ENCODE measurements at regions not wholly inside any gene's neighbourhood (a gene's known extent, or its start where the extent isn't known, plus 50 kb on each side); places are given as distances from the start of the nearest gene placed in this dataset.

DNA sequence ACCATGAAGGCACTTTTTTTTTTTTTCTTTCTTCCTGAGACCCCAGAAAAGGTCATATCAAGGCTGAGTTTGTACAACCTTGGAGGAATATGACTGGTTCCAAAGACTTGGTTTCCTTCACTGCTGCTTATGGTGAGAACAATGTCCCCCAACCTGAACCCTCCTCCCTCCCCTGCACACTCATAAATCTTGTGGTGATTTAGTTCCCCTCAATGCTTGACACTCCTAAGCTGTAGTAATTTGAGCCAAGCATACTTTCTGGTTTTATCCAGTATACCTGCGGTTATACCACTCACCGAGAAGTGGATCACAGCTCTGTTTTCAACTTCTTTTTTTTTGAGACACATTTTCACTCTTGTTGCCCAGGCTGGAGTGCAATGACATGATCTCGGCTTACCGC is 149.9 kb upstream of the KLF4 start:
- TF ChIP-seq, protein P1, sequence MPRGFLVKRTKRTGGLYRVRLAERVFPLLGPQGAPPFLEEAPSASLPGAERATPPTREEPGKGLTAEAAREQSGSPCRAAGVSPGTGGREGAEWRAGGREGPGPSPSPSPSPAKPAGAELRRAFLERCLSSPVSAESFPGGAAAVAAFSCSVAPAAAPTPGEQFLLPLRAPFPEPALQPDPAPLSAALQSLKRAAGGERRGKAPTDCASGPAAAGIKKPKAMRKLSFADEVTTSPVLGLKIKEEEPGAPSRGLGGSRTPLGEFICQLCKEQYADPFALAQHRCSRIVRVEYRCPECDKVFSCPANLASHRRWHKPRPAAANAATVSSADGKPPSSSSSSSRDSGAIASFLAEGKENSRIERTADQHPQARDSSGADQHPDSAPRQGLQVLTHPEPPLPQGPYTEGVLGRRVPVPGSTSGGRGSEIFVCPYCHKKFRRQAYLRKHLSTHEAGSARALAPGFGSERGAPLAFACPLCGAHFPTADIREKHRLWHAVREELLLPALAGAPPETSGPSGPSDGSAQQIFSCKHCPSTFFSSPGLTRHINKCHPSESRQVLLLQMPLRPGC (tag by site-specific recombination; IDR thresholded peaks at IDR 0.05), result no peak
- TF ChIP-seq ZNF544 (tag by site-specific recombination; IDR thresholded peaks at IDR 0.05) (no peak), ZNF677 (tag by site-specific recombination; IDR thresholded peaks at IDR 0.05) (no peak), ZNF626 (tag by site-specific recombination; IDR thresholded peaks at IDR 0.05) (no peak)
- TF ChIP-seq, protein P2, sequence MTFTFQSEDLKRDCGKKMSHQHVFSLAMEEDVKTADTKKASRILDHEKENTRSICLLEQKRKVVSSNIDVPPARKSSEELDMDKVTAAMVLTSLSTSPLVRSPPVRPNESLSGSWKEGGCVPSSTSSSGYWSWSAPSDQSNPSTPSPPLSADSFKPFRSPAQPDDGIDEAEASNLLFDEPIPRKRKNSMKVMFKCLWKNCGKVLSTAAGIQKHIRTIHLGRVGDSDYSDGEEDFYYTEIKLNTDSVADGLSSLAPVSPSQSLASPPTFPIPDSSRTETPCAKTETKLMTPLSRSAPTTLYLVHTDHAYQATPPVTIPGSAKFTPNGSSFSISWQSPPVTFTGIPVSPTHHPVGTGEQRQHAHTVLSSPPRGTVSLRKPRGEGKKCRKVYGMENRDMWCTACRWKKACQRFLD (tag by site-specific recombination; IDR thresholded peaks at IDR 0.05), result no peak
- POLR2A ChIA-PET, result no interaction called here
- Histone ChIP-seq H3K4me1 (ENCODE audit: control insufficient read depth, insufficient read depth, low read length) (peaks cover 3% of the 10 kb centered on the region; the same call in 1 of the 2 replicates), H3K36me3 (ENCODE audit: control insufficient read depth in 2 of 2, insufficient read depth in 1 of 2, low read length in 2 of 2) (no peaks in the 10 kb centered on the region), H3K4me3 (ENCODE audit: low read depth, low read length) (no peak overlapping the region), H3K9me3 (ENCODE audit: control insufficient read depth, insufficient read depth, low read depth, low read length) (no peaks in the 10 kb centered on the region), H3K27ac (ENCODE audit: extremely low read depth, low read depth, low read length) (no peak overlapping the region)
- CTCF ChIA-PET, result no interaction called here

DNA sequence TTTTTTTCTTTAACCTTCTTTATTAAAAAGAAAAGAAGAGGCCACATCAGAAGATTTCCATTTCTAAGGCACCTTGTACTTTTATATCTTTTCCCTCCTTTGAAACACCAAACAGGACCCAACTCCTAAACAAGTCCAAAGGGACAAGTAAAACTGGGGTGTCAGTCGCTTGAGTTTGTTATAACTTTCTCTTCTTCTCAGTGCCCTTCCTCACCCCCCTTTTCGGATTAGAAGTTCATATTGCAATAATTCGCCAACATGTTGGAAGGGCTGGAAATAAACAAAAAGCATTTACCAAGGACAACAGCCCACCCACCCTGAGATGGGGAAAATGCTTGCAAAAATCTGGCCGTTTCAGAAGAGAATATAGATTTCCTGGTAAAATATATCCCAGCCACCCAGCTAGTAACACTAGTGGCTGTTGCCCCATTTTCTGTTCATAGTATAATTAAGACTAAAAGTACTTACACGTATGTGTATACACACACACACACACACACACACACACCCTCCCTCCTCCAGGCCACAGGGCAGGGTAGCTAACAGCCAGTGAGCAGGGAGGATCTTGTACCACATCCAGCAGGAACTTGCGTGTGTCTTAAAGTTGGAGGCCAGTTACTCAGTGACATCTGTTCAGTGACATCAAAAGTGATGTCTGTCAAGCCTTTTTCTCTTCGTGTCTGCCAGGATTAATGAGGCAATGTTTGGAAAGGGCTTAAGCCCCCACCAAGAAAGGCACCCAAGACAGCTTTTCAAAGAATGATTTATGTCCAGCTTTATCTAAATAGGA is 149.1 kb upstream of the KLF4 start:
- ChIA-PET CTCF (interaction anchor here (0.8 kb wide), 1 partner anchor 28 kb away, joined by 3 read pairs; no protein-coding TSS in a partner anchor), POLR2A (no interaction called here)
- no peaks in the 10 kb centered on the region for H3K36me3 ChIP-seq (ENCODE audit: control insufficient read depth in 2 of 2, insufficient read depth in 1 of 2, low read length in 2 of 2)
- H3K4me3 ChIP-seq (ENCODE audit: low read depth, low read length), result no peak overlapping the region
- no peak overlapping the region for H3K27ac ChIP-seq (ENCODE audit: extremely low read depth, low read depth, low read length)
- TF ChIP-seq ZNF629 (tag by site-specific recombination; IDR thresholded peaks at IDR 0.05) (0 out of 2 replicates have a peak, but pooled peaks have one; percentile 19), RBAK (tag by site-specific recombination; IDR thresholded peaks at IDR 0.05) (no peak)
- TF ChIP-seq, protein P3, sequence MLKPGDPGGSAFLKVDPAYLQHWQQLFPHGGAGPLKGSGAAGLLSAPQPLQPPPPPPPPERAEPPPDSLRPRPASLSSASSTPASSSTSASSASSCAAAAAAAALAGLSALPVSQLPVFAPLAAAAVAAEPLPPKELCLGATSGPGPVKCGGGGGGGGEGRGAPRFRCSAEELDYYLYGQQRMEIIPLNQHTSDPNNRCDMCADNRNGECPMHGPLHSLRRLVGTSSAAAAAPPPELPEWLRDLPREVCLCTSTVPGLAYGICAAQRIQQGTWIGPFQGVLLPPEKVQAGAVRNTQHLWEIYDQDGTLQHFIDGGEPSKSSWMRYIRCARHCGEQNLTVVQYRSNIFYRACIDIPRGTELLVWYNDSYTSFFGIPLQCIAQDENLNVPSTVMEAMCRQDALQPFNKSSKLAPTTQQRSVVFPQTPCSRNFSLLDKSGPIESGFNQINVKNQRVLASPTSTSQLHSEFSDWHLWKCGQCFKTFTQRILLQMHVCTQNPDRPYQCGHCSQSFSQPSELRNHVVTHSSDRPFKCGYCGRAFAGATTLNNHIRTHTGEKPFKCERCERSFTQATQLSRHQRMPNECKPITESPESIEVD (tag by site-specific recombination; IDR thresholded peaks at IDR 0.05), result peak; percentile 23; the same call in 1 of the 2 replicates
- H3K9me3 ChIP-seq (ENCODE audit: control insufficient read depth, insufficient read depth, low read depth, low read length), result no peaks in the 10 kb centered on the region
- H3K4me1 ChIP-seq (ENCODE audit: control insufficient read depth, insufficient read depth, low read length), result peaks cover 3% of the 10 kb centered on the region; the same call in 1 of the 2 replicates

DNA sequence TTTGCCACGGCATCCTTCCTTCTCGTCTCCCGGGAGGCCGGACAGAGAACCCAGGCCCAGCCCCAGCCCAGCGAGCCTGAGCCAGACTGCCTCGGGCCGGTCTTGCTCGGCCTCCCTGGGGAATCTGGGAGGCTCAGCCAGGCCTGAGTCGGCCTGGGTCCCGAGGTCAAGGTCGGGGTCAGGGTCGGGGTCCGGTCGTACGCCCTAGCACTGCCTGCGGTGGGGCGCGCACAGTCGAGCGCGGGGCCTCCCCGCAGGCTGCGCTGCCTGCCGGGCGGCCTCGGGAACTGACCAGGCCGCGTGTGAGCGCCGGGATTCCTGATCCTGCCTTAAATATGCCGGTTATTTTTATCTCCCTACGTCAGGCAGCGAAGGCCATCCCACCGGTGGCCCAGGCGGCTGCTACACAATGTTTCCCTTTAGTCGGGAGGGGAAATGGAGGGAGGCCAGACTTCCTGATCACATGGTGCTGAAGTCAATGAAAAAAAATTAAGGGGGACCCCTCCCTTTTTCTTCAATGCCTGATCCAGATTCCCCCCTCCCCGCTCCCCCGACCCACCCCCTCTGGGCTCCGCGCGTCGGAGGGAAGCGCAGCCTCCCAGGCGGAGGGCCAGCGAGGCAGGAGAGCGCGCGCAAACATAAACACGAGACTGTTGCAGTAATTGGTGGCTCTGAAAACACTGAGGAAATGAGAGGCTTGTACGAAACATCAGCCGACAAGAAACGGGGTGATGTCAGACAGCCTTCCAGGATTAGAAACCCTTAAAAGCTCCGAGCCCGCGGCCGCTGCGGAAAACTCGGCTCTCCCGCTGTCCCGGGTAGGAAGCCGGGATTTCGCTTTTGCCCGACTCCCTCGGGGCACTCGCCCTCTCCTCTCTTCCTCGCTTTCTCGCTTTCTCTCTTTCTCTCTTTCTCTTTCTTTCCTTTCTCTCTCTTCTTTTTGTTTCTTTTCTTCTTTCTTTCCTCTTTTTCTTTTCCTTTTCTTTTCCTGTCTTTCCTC is 148.2 kb upstream of the KLF4 start:
- POLR2A ChIA-PET, result no interaction called here
- Histone ChIP-seq H3K27ac (ENCODE audit: extremely low read depth, low read depth, low read length) (no peak overlapping the region), H3K4me3 (ENCODE audit: low read depth, low read length) (no peak overlapping the region)

More for the DNA sequence above, 148.2 kb upstream of the KLF4 start:
- Histone ChIP-seq H3K9me3 (ENCODE audit: control insufficient read depth, insufficient read depth, low read depth, low read length) (no peaks in the 10 kb centered on the region), H3K36me3 (ENCODE audit: control insufficient read depth in 2 of 2, insufficient read depth in 1 of 2, low read length in 2 of 2) (no peaks in the 10 kb centered on the region), H3K4me1 (ENCODE audit: control insufficient read depth, insufficient read depth, low read length) (peaks cover 3% of the 10 kb centered on the region; the same call in 1 of the 2 replicates)
- TF ChIP-seq ZNF366 (tag by site-specific recombination; conservative IDR thresholded peaks at IDR 0.05) (0 out of 2 replicates have a peak, but pooled peaks have one; percentile 30), ZNF354C (tag by site-specific recombination; IDR thresholded peaks at IDR 0.05; ENCODE audit: borderline replicate concordance, low read depth) (no peak), PRDM1 (tag by site-specific recombination; IDR thresholded peaks at IDR 0.05) (peak; percentile 90)
- CTCF ChIA-PET, result no interaction called here
